ENCODE measurements at regions not wholly inside any gene's neighbourhood (a gene's known extent, or its start where the extent isn't known, plus 50 kb on each side); places are given as distances from the start of the nearest gene placed in this dataset.

- RAD21 ChIA-PET (ENCODE audit: unreplicated experiment) = no interaction called here
- POLR2A ChIA-PET = no interaction called here
Measured at GRCh38 chr6:15166121-15166520, 79.7 kb upstream of the JARID2 start.

More at GRCh38 chr6:15166121-15166520, 79.7 kb upstream of the JARID2 start:
- no peaks in the 10 kb centered on the region for H3K79me2 ChIP-seq (ENCODE audit: control insufficient read depth, insufficient read depth, low read length)
- no peak overlapping the region for H2AFZ ChIP-seq (ENCODE audit: control insufficient read depth, low read depth, low read length)
- FAIRE-seq (no peak), DNase-seq (ENCODE audit: low read depth, low spot score) (no peak), ATAC-seq (no peak)
- no peak overlapping the region for H3K4me3 ChIP-seq
- H3K27ac ChIP-seq (ENCODE audit: control insufficient read depth, insufficient read depth) = no peak overlapping the region
- ChIA-PET SMC1A (ENCODE audit: uncharacterized antibody, unreplicated experiment) (no interaction called here), CTCF (no interaction called here)
- H3K4me1 ChIP-seq (ENCODE audit: control insufficient read depth, insufficient read depth, low read length) = peaks cover 4% of the 10 kb centered on the region; the same call in 1 of the 2 replicates
- H4K20me1 ChIP-seq (ENCODE audit: control insufficient read depth, insufficient read depth) = no peaks in the 10 kb centered on the region
- no peaks in the 10 kb centered on the region for H3K27me3 ChIP-seq (replicated peaks in 1 of 2; ENCODE audit: control insufficient read depth in 2 of 2, insufficient read depth in 2 of 2, low read length in 1 of 2)
- 66% methylated on average over 5 of the region's 5 CpGs for WGBS (ENCODE audit: insufficient coverage, insufficient replicate concordance, low lambda C conversion rate, missing lambda C conversion rate)
- no TSS peak for BruUV-seq (replicated peaks)
- intact Hi-C loops (cut with micrococcal nuclease; ENCODE audit: unreplicated experiment) = no loop called here
- in situ Hi-C loops (cut with MboI) = no loop called here
- no peaks in the 10 kb centered on the region for H3K9me3 ChIP-seq (replicated peaks; ENCODE audit: control insufficient read depth, insufficient read depth, low read length)
- no peak for TF ChIP-seq POU2F2 (IDR thresholded peaks at IDR 0.05; ENCODE audit: borderline replicate concordance, low read depth, low read length)
- TF ChIP-seq IRF3 (IDR thresholded peaks at IDR 0.05) = no peak
- no peak for TF ChIP-seq FOS (IDR thresholded peaks at IDR 0.05; ENCODE audit: borderline replicate concordance, extremely low read depth, insufficient read length)
- no peak for TF ChIP-seq SP1 (IDR thresholded peaks at IDR 0.05; ENCODE audit: low read depth, low read length)
- no peak for TF ChIP-seq YY1 (IDR thresholded peaks at IDR 0.05; ENCODE audit: low read depth, low read length)
- no peak for TF ChIP-seq CBX5 (IDR thresholded peaks at IDR 0.05; ENCODE audit: low read depth)
- TF ChIP-seq CBFB (IDR thresholded peaks at IDR 0.05; ENCODE audit: low read depth) = no peak
- no peak for TF ChIP-seq ELK1 (IDR thresholded peaks at IDR 0.05; ENCODE audit: low read depth, low read length)
- TF ChIP-seq POLR2A (IDR thresholded peaks at IDR 0.05; ENCODE audit: low read depth, low read length) = no peak
- TF ChIP-seq TCF3 (IDR thresholded peaks at IDR 0.05; ENCODE audit: borderline replicate concordance, insufficient read depth, low read depth, low read length) = no peak
- no peak for TF ChIP-seq CHD2 (IDR thresholded peaks at IDR 0.05; ENCODE audit: borderline replicate concordance, low read depth, low read length)
- no peak for TF ChIP-seq JUNB (IDR thresholded peaks at IDR 0.05)
- TF ChIP-seq HDAC6 (IDR thresholded peaks at IDR 0.05; ENCODE audit: unreplicated experiment) = no peak
- TF ChIP-seq SUZ12 (IDR thresholded peaks at IDR 0.05; ENCODE audit: unreplicated experiment) = no peak
- no peak for TF ChIP-seq MEF2B (IDR thresholded peaks at IDR 0.05; ENCODE audit: partially characterized antibody, poor library complexity, severe bottlenecking)
- no peak for TF ChIP-seq LARP7 (IDR thresholded peaks at IDR 0.05)
- no peak for TF ChIP-seq SMC3 (IDR thresholded peaks at IDR 0.05; ENCODE audit: borderline replicate concordance, low read length)
- TF ChIP-seq YBX1 (IDR thresholded peaks at IDR 0.05) = no peak
- no peaks in the 10 kb centered on the region for H3K36me3 ChIP-seq (ENCODE audit: control insufficient read depth in 2 of 2, insufficient read depth in 2 of 2, low read length in 1 of 2)
- no peak overlapping the region for H3K4me2 ChIP-seq (ENCODE audit: control insufficient read depth, insufficient read depth)
- no peak overlapping the region for H3K9ac ChIP-seq (ENCODE audit: control insufficient read depth, insufficient read depth, low read length)

All from GM12878 (cell line).